Hepatic stellate cell (primary cell): ENCODE measurements at regions not wholly inside any gene's neighbourhood (a gene's known extent, or its start where the extent isn't known, plus 50 kb on each side); places are given as distances from the start of the nearest gene placed in this dataset.
"Not testable (repeated sequence)": the region's sequence is repeated elsewhere in the genome, so short reads cannot be mapped to it uniquely, and the experiment has no call there.

Experiments used
- DNase-seq: peaks from one replicate; pipeline ENCODE4 v3.0.0; 2011; ENCODE audit warnings: low spot score

GRCh38 chr18:34352385-34353163 is 127.9 kb upstream of the NOL4 start:
- DNase-seq: no peak

- no peak for DNase-seq
These were observed 129.6 kb upstream of the NOL4 start for GRCh38 chr18:34354351-34354750.

GRCh38 chr18:34357944-34358580 is 133.3 kb upstream of the NOL4 start:
- no peak for DNase-seq

- DNase-seq: no peak
These were observed 134.2 kb upstream of the NOL4 start for GRCh38 chr18:34358923-34359322.

GRCh38 chr18:34364699-34365098 is 140.0 kb upstream of the NOL4 start:
- no peak for DNase-seq

- no peak for DNase-seq
These were observed 146.1 kb upstream of the NOL4 start for GRCh38 chr18:34370704-34371395.

- DNase-seq: no peak
These were observed 155.6 kb upstream of the NOL4 start for GRCh38 chr18:34380326-34380725.

- DNase-seq: no peak
These were observed 160.6 kb upstream of the NOL4 start for GRCh38 chr18:34385311-34385710.

GRCh38 chr18:34386803-34387202 is 162.1 kb upstream of the NOL4 start:
- no peak for DNase-seq

- DNase-seq: no peak
These were observed 172.7 kb upstream of the NOL4 start for GRCh38 chr18:34397286-34397896.

GRCh38 chr18:34399892-34400291 is 175.2 kb upstream of the NOL4 start:
- no peak for DNase-seq

GRCh38 chr18:34400834-34401233 is 176.1 kb upstream of the NOL4 start:
- no peak for DNase-seq

- DNase-seq: no peak
These were observed 177.1 kb upstream of the NOL4 start for GRCh38 chr18:34401775-34402174.

- DNase-seq: not testable (repeated sequence)
These were observed 182.8 kb upstream of the NOL4 start for GRCh38 chr18:34407471-34407870.

GRCh38 chr18:34411952-34412351 is 187.2 kb upstream of the NOL4 start:
- DNase-seq: no peak

- DNase-seq: no peak
These were observed 206.3 kb upstream of the NOL4 start for GRCh38 chr18:34431042-34431441.

- DNase-seq: no peak
These were observed 219.9 kb upstream of the NOL4 start for GRCh38 chr18:34444622-34445021.

GRCh38 chr18:34448662-34449061 is 223.9 kb upstream of the NOL4 start:
- no peak for DNase-seq

- DNase-seq: no peak
These were observed 233.0 kb upstream of the NOL4 start for GRCh38 chr18:34457761-34458160.

GRCh38 chr18:34458410-34458977 is 233.8 kb upstream of the NOL4 start:
- no peak for DNase-seq

- DNase-seq: no peak
These were observed 236.6 kb upstream of the NOL4 start for GRCh38 chr18:34461266-34461665.

- DNase-seq: no peak
These were observed 242.3 kb upstream of the NOL4 start for GRCh38 chr18:34467058-34467457.
